Activated naive CD8-positive, alpha-beta T cell treated with anti-CD3 and anti-CD28 coated beads, Interleukin-2, amount 10 ng/mL, durations not matched to agents 7 days and 5 days (primary cell): ENCODE measurements at regions not wholly inside any gene's neighbourhood (a gene's known extent, or its start where the extent isn't known, plus 50 kb on each side); places are given as distances from the start of the nearest gene placed in this dataset.
A peak's percentile ranks its signal among the peaks of the same experiment; 100 is the strongest.
"Not testable (repeated sequence)": the region's sequence is repeated elsewhere in the genome, so short reads cannot be mapped to it uniquely, and the experiment has no call there.

ENCODE experiments used
- ATAC-seq: fragments of 150-1000 bp; cut with Tn5 transposase; one replicate; pipeline ENCODE4 v1.10.0; 2021; ENCODE audit warnings: low read depth, moderate library complexity
- POLR2A ChIA-PET: fragments of 350-600 bp; sonication (Branson Sonifier 250); formaldehyde crosslinking; loops from one replicate; lab custom pipeline; 2021; ENCODE audit warnings: antibody characterized with exemption; lab: Charles Lee
- DNase-seq: peaks from one replicate; pipeline ENCODE4 v3.0.0; 2021
- H3K27ac Mint-ChIP-seq: one replicate; pipeline ENCODE4 v1.8.0; 2022; ENCODE audit warnings: mild to moderate bottlenecking, mixed read lengths
- H3K27me3 Mint-ChIP-seq: one replicate; pipeline ENCODE4 v1.8.0; 2022; ENCODE audit warnings: mild to moderate bottlenecking, moderate library complexity, mixed read lengths
- H3K36me3 Mint-ChIP-seq: one replicate; pipeline ENCODE4 v1.8.0; 2021; ENCODE audit warnings: mild to moderate bottlenecking, mixed read lengths
- H3K4me1 Mint-ChIP-seq: one replicate; pipeline ENCODE4 v1.8.0; 2021; ENCODE audit warnings: mixed read lengths
- H3K4me3 Mint-ChIP-seq: one replicate; pipeline ENCODE4 v1.8.0; 2022; ENCODE audit warnings: mild to moderate bottlenecking, moderate library complexity, mixed read lengths
- H3K9me3 Mint-ChIP-seq: one replicate; pipeline ENCODE4 v1.8.0; 2021; ENCODE audit warnings: mixed read lengths

DNA sequence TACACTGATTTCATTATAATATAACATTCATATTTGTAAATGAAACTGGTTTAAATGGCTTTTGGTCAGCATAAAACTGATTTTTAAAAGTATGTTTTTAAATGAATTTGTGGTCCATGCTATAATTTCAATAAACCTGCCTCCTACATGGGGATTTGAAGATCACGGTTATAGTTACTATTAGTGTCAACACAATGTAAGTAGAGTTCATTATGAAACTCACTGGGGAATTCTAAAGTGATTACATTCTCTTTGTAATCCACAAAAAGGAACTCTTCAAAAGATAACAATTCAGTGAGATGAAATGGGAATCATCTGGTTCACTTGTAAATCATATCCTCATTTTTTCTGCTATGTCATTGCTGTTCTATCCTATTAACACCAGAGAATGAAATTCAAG lies 204.5 kb upstream of the G2E3 start:
- H3K4me1 Mint-ChIP-seq, result peaks cover 3% of the 10 kb centered on the region
- H3K9me3 Mint-ChIP-seq, result no peaks in the 10 kb centered on the region
- no peaks in the 10 kb centered on the region for H3K36me3 Mint-ChIP-seq
- no peak overlapping the region for H3K27ac Mint-ChIP-seq
- no peak overlapping the region for H3K4me3 Mint-ChIP-seq
- DNase-seq, result no peak
- H3K27me3 Mint-ChIP-seq, result no peaks in the 10 kb centered on the region
- POLR2A ChIA-PET, result no interaction called here
- ATAC-seq, result no peak

GRCh38 chr14:30355431-30355913 lies 203.5 kb upstream of the G2E3 start:
- DNase-seq (no peak), ATAC-seq (no peak)
- Mint-ChIP-seq H3K4me3 (no peak overlapping the region), H3K9me3 (no peaks in the 10 kb centered on the region), H3K27ac (no peak overlapping the region), H3K4me1 (peaks cover 3% of the 10 kb centered on the region), H3K36me3 (no peaks in the 10 kb centered on the region), H3K27me3 (no peaks in the 10 kb centered on the region)
- POLR2A ChIA-PET, result no interaction called here

GRCh38 chr14:30356438-30357202 lies 202.3 kb upstream of the G2E3 start:
- H3K4me1 Mint-ChIP-seq, result peaks cover 3% of the 10 kb centered on the region
- H3K9me3 Mint-ChIP-seq, result no peaks in the 10 kb centered on the region
- no peaks in the 10 kb centered on the region for H3K27me3 Mint-ChIP-seq
- H3K36me3 Mint-ChIP-seq, result no peaks in the 10 kb centered on the region
- DNase-seq (no peak), ATAC-seq (no peak)
- no peak overlapping the region for H3K27ac Mint-ChIP-seq
- H3K4me3 Mint-ChIP-seq, result no peak overlapping the region
- POLR2A ChIA-PET, result no interaction called here

DNA sequence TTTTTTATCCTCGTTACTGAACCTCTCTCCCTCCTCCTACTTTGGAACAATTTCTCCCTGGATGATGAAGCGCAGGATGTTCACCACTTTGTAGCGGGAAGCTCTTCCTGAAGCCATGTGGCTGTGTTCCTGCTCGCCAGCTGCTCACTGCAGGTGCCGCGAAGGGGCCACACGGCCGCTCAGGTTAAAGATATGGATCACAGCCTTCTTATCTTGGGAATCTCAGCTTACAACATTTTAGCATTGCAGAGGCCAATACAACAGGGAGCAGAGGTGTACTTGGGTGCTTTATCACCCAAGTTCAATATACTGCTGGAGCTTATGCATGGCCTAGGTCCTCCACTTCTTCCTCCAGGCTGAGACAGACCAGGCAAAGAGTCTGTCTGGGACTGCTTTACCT lies 201.2 kb upstream of the G2E3 start:
- H3K4me1 Mint-ChIP-seq, result peaks cover 3% of the 10 kb centered on the region
- POLR2A ChIA-PET, result no interaction called here

GRCh38 chr14:30362369-30363218 lies 196.4 kb upstream of the G2E3 start:
- H3K9me3 Mint-ChIP-seq, result peaks cover 3% of the 10 kb centered on the region
- POLR2A ChIA-PET, result no interaction called here
- no peak overlapping the region for H3K27ac Mint-ChIP-seq
- H3K4me1 Mint-ChIP-seq, result no peaks in the 10 kb centered on the region
- no peak overlapping the region for H3K4me3 Mint-ChIP-seq
- no peak for ATAC-seq
- H3K27me3 Mint-ChIP-seq, result no peaks in the 10 kb centered on the region
- H3K36me3 Mint-ChIP-seq, result no peaks in the 10 kb centered on the region
- no peak for DNase-seq

More for the DNA sequence above, 201.2 kb upstream of the G2E3 start:
- Mint-ChIP-seq H3K27me3 (no peaks in the 10 kb centered on the region), H3K4me3 (no peak overlapping the region), H3K27ac (no peak overlapping the region), H3K36me3 (no peaks in the 10 kb centered on the region), H3K9me3 (no peaks in the 10 kb centered on the region)
- DNase-seq (no peak), ATAC-seq (no peak)

- H3K36me3 Mint-ChIP-seq, POLR2A ChIA-PET: not testable (repeated sequence)
Measured at GRCh38 chr14:30363219-30363880, 195.6 kb upstream of the G2E3 start.

DNA sequence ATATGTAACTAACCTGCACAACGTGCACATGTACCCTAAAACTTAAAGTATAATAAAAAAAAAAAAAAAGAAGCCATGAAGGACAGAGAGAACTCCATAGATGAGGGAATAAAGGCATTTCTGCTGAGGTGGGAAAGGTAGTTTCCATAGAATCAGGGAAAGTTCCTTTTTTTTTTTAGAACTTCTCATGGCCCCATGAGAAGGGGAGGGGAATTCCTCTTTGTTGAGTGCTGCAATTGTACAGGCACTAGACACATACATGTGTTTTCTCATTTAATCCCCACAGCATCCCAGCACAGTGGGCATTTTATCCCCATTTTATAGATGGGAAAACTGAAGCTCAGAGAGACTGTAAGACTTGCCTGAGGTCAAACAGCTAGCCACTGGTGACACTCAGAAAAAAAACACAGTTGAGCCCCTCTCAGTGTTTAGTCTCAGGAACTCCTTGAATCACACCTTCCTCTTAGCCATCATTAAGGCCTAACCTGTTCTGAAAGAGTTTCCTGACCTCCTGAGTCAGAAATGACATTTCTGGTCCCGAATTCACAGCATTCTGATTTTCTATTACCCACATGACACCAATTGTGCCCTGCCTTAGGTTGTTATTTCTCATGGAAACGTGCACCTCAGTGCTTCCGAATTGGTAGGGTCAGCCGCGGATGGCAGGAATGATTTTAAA lies 189.3 kb upstream of the G2E3 start:
- POLR2A ChIA-PET, result no interaction called here
- peaks cover 10% of the 10 kb centered on the region for H3K27me3 Mint-ChIP-seq
- no peaks in the 10 kb centered on the region for H3K9me3 Mint-ChIP-seq
- no peak overlapping the region for H3K27ac Mint-ChIP-seq
- H3K4me3 Mint-ChIP-seq, result no peak overlapping the region
- no peaks in the 10 kb centered on the region for H3K36me3 Mint-ChIP-seq
- DNase-seq (no peak), ATAC-seq (no peak)
- H3K4me1 Mint-ChIP-seq, result no peaks in the 10 kb centered on the region

More at GRCh38 chr14:30363219-30363880, 195.6 kb upstream of the G2E3 start:
- H3K4me1 Mint-ChIP-seq, H3K4me3 Mint-ChIP-seq, H3K27ac Mint-ChIP-seq, H3K9me3 Mint-ChIP-seq, ATAC-seq, DNase-seq, H3K27me3 Mint-ChIP-seq: not testable (repeated sequence)

DNA sequence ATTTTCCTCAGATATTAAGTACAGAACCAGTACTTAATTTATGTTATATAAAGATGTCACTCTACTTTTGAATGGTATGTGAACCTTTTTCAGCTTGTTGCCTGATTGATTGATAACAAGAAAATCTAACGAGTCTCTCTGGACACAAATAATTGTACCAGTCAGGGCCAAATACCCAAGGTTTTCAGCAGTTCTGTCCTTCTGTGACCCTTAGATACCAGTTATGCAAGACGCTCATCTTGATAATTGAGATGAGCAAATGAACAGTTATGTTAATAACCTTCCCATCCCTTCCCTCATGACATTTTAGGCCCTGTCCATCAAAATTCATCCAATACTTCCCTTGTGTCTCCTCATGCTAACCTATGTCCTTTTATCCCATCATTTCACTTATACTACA lies 185.9 kb upstream of the G2E3 start:
- Mint-ChIP-seq H3K4me1 (no peaks in the 10 kb centered on the region), H3K27ac (no peak overlapping the region), H3K4me3 (no peak overlapping the region), H3K9me3 (no peaks in the 10 kb centered on the region), H3K27me3 (peaks cover 12% of the 10 kb centered on the region), H3K36me3 (no peaks in the 10 kb centered on the region)
- DNase-seq (no peak), ATAC-seq (no peak)
- POLR2A ChIA-PET, result no interaction called here

DNA sequence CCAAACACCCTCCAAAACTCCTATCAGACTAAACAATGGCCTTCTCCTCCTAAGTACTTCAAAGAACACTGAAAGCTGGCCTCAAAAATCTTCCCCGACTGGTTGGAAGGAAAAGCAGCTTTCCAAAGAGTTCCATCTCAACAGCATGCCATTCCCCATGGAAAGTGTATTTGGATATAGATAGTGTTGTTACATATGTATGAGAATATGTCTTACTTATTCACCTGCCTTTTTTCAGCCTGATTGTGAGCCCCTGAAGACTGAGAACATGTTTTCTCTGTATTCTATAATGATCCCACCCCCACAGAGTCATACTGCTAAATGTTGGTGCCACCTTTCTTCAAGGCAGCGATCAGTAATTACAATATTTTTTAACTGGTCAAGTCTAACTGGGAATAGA lies 185.4 kb upstream of the G2E3 start:
- peaks cover 12% of the 10 kb centered on the region for H3K27me3 Mint-ChIP-seq
- no peak for ATAC-seq
- DNase-seq, result no peak
- H3K9me3 Mint-ChIP-seq, result no peaks in the 10 kb centered on the region
- H3K4me1 Mint-ChIP-seq, result no peaks in the 10 kb centered on the region
- H3K36me3 Mint-ChIP-seq, result no peaks in the 10 kb centered on the region
- POLR2A ChIA-PET, result no interaction called here
- H3K4me3 Mint-ChIP-seq, result no peak overlapping the region
- H3K27ac Mint-ChIP-seq, result no peak overlapping the region

GRCh38 chr14:30375296-30375892 lies 183.6 kb upstream of the G2E3 start:
- Mint-ChIP-seq H3K4me3 (no peak overlapping the region), H3K36me3 (no peaks in the 10 kb centered on the region), H3K27me3 (peaks cover 12% of the 10 kb centered on the region), H3K27ac (no peak overlapping the region), H3K9me3 (no peaks in the 10 kb centered on the region), H3K4me1 (no peaks in the 10 kb centered on the region)
- POLR2A ChIA-PET, result no interaction called here
- DNase-seq, result peak; percentile 53
- peak; percentile 75 for ATAC-seq

- Mint-ChIP-seq H3K36me3 (no peaks in the 10 kb centered on the region), H3K27ac (no peak overlapping the region), H3K4me3 (no peak overlapping the region), H3K27me3 (peaks cover 4% of the 10 kb centered on the region), H3K4me1 (no peaks in the 10 kb centered on the region), H3K9me3 (no peaks in the 10 kb centered on the region)
- ATAC-seq (no peak), DNase-seq (no peak)
- POLR2A ChIA-PET, result no interaction called here
Measured at GRCh38 chr14:30381861-30382480, 177.0 kb upstream of the G2E3 start.

GRCh38 chr14:30385925-30386324 lies 173.0 kb upstream of the G2E3 start:
- Mint-ChIP-seq H3K9me3 (no peaks in the 10 kb centered on the region), H3K27me3 (peaks cover 4% of the 10 kb centered on the region), H3K4me3 (no peak overlapping the region), H3K27ac (no peak overlapping the region), H3K36me3 (no peaks in the 10 kb centered on the region), H3K4me1 (no peaks in the 10 kb centered on the region)
- DNase-seq (no peak), ATAC-seq (no peak)
- POLR2A ChIA-PET, result no interaction called here
